PFSK-1 (cell line): ENCODE measurements at regions not wholly inside any gene's neighbourhood (a gene's known extent, or its start where the extent isn't known, plus 50 kb on each side); places are given as distances from the start of the nearest gene placed in this dataset.

Source experiments
- POLR2AphosphoS5 ChIP-seq: IDR thresholded peaks from 2 replicates; pipeline ENCODE4 v1.6.1; 2012; ENCODE audit warnings: low read depth, mild to moderate bottlenecking, control low read depth, low read length, moderate library complexity
- TF ChIP-seq, protein P1 (sequence below), 2 experiments: IDR thresholded peaks; 2 replicates each; pipeline versions ENCODE4 v1.6.1 to v1.8.0; 2011 to 2012; ENCODE audit warnings: low read depth in 2 of 2, low read length in 2 of 2, control low read depth in 1 of 2, inconsistent platforms in 1 of 2, mild to moderate bottlenecking in 1 of 2, moderate library complexity in 1 of 2; ENCODE audit not compliant: insufficient read depth in 1 of 2

DNA sequence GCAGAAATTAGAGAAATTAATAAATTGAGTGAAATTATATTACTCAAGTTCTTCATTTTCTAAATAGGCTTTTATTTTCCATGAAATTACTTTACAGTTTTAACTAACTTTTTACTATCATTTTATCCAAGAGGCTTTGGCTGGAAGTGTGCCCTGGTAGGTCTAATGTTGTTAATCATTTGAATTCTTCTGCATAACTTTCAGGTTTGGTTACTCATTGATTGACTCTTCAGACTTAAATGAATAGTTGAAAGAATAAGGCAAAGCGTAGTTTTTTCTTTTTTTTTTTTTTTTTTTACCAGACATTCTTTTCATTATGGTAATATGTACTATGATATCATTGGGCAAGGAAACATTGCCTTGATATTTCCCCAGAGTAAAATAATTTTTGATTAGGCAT lies 228.4 kb upstream of the MMADHC start:
- TF ChIP-seq POLR2AphosphoS5 = no peak
- TF ChIP-seq, protein P1, sequence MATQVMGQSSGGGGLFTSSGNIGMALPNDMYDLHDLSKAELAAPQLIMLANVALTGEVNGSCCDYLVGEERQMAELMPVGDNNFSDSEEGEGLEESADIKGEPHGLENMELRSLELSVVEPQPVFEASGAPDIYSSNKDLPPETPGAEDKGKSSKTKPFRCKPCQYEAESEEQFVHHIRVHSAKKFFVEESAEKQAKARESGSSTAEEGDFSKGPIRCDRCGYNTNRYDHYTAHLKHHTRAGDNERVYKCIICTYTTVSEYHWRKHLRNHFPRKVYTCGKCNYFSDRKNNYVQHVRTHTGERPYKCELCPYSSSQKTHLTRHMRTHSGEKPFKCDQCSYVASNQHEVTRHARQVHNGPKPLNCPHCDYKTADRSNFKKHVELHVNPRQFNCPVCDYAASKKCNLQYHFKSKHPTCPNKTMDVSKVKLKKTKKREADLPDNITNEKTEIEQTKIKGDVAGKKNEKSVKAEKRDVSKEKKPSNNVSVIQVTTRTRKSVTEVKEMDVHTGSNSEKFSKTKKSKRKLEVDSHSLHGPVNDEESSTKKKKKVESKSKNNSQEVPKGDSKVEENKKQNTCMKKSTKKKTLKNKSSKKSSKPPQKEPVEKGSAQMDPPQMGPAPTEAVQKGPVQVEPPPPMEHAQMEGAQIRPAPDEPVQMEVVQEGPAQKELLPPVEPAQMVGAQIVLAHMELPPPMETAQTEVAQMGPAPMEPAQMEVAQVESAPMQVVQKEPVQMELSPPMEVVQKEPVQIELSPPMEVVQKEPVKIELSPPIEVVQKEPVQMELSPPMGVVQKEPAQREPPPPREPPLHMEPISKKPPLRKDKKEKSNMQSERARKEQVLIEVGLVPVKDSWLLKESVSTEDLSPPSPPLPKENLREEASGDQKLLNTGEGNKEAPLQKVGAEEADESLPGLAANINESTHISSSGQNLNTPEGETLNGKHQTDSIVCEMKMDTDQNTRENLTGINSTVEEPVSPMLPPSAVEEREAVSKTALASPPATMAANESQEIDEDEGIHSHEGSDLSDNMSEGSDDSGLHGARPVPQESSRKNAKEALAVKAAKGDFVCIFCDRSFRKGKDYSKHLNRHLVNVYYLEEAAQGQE (IDR thresholded peaks at IDR 0.05; ENCODE audit: insufficient read depth in 1 of 2, low read depth in 2 of 2, low read length in 2 of 2) = no peak
